ENCODE measurements at regions not wholly inside any gene's neighbourhood (a gene's known extent, or its start where the extent isn't known, plus 50 kb on each side); places are given as distances from the start of the nearest gene placed in this dataset.

DNA sequence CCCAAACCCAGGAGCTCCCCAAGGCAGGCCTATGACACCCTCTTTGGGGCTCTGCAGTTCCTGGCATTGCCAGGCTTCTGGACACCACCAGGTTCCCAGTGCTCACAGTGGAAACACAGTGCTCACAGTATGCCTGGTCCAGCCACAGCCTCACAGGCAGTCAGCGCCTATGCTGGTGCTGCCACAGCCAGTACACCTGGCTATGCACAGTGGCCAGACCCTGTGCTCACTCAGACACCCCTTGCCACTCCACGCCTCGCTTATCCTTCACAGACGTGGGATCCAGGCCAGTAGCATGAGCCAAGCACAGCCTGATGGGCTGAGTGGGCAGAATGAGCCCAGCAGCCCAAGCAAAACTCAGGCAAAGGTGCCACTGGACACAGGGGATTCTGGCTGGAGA lies 579.2 kb upstream of the ADGRL2 start:
- Mint-ChIP-seq H3K4me3 (no peak overlapping the region), H3K27me3 (no peaks in the 10 kb centered on the region), H3K27ac (no peak overlapping the region), H3K36me3 (ENCODE audit: low read depth) (no peaks in the 10 kb centered on the region), H3K4me1 (ENCODE audit: low read depth) (no peaks in the 10 kb centered on the region), H3K9me3 (peaks cover under 1% of the 10 kb centered on the region)
- H3K36me3 ChIP-seq (ENCODE audit: insufficient read depth, low read length): no peaks in the 10 kb centered on the region
- no peaks in the 10 kb centered on the region for H3K4me1 ChIP-seq (ENCODE audit: insufficient read depth, low read length)
- no peak for ATAC-seq (ENCODE audit: poor library complexity)
- H3K4me3 ChIP-seq (ENCODE audit: low read length): no peak overlapping the region
- H3K27me3 ChIP-seq (ENCODE audit: control insufficient read depth in 1 of 2, insufficient read depth in 2 of 2, low read length in 2 of 2): no peaks in the 10 kb centered on the region
- intact Hi-C loops (cut with DNase I, micrococcal nuclease): no loop called here
- H3K27ac ChIP-seq (ENCODE audit: low read depth in 1 of 2, low read length in 2 of 2): no peak overlapping the region
- CTCF ChIA-PET: no interaction called here
- TF ChIP-seq, protein P1, sequence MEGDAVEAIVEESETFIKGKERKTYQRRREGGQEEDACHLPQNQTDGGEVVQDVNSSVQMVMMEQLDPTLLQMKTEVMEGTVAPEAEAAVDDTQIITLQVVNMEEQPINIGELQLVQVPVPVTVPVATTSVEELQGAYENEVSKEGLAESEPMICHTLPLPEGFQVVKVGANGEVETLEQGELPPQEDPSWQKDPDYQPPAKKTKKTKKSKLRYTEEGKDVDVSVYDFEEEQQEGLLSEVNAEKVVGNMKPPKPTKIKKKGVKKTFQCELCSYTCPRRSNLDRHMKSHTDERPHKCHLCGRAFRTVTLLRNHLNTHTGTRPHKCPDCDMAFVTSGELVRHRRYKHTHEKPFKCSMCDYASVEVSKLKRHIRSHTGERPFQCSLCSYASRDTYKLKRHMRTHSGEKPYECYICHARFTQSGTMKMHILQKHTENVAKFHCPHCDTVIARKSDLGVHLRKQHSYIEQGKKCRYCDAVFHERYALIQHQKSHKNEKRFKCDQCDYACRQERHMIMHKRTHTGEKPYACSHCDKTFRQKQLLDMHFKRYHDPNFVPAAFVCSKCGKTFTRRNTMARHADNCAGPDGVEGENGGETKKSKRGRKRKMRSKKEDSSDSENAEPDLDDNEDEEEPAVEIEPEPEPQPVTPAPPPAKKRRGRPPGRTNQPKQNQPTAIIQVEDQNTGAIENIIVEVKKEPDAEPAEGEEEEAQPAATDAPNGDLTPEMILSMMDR (IDR thresholded peaks at IDR 0.05): no peak
- H3K9me3 ChIP-seq (ENCODE audit: control insufficient read depth in 1 of 2, insufficient read depth in 1 of 2, low read length in 2 of 2): peaks cover 0 to 16% of the 10 kb centered on the region in 2 experiments
- no peak for DNase-seq
- POLR2A ChIA-PET: no interaction called here

DNA sequence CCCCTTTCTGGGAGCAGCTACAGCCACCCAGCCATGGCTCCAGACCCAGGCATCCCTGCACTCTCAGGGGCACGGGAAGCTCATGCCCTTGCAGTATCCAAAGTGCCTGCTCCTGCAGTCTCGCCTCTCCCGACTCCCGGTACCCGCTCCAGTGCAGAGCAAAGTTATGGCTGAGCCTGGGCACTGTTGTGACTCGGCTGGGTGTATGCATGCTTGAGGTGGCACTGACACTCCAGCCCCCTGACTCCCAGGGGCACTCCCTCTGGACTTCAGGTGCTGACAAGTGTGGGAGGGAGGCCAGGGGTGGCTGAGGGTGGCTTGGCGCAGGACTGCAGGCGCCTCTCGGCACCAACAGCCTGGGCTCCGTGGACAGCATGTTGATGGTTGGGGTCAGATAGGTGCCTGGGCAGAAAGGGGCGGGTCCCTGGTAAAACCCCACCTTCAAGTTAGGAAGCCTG lies 580.1 kb upstream of the ADGRL2 start:
- Mint-ChIP-seq H3K4me3 (no peak overlapping the region), H3K27me3 (no peaks in the 10 kb centered on the region), H3K9me3 (no peaks in the 10 kb centered on the region), H3K36me3 (ENCODE audit: low read depth) (no peaks in the 10 kb centered on the region), H3K4me1 (ENCODE audit: low read depth) (no peaks in the 10 kb centered on the region), H3K27ac (no peak overlapping the region)
- intact Hi-C loops (cut with DNase I, micrococcal nuclease): no loop called here
- peak in 1 of 14 experiments; percentile 6 for DNase-seq
- POLR2A ChIA-PET: no interaction called here
- CTCF ChIA-PET: no interaction called here
- TF ChIP-seq, protein P1 (IDR thresholded peaks at IDR 0.05): no peak
- no peak overlapping the region for H3K4me3 ChIP-seq (ENCODE audit: low read length)
- no peaks in the 10 kb centered on the region for H3K4me1 ChIP-seq (ENCODE audit: insufficient read depth, low read length)
- H3K36me3 ChIP-seq (ENCODE audit: insufficient read depth, low read length): no peaks in the 10 kb centered on the region
- H3K9me3 ChIP-seq (ENCODE audit: control insufficient read depth in 1 of 2, insufficient read depth in 1 of 2, low read length in 2 of 2): peaks cover 0 to 16% of the 10 kb centered on the region in 2 experiments
- H3K27me3 ChIP-seq (ENCODE audit: control insufficient read depth in 1 of 2, insufficient read depth in 2 of 2, low read length in 2 of 2): no peaks in the 10 kb centered on the region
- no peak overlapping the region for H3K27ac ChIP-seq (ENCODE audit: low read depth in 1 of 2, low read length in 2 of 2)
- no peak for ATAC-seq (ENCODE audit: poor library complexity)

DNA sequence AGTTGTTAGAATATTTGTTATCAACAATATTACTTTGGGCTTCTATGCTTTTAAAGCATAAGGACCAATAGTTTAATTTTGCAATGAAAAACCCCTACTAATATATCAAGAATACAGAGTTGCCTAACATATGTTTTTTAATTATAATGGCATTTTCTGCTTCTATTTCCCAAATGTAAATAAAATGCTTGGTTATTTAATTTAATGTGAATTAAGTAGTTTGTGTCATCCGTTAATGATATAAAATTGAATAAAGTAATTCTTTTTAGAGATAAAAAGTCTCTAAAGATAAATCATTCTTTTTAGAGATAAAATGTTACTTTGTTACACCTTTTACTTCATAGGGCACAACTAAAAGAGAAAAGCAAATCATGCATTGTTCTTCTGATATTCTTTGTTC lies 583.7 kb upstream of the ADGRL2 start:
- ATAC-seq (ENCODE audit: poor library complexity): no peak
- intact Hi-C loops (cut with DNase I, micrococcal nuclease): no loop called here
- no peak overlapping the region for H3K4me3 Mint-ChIP-seq

More for the DNA sequence above, 583.7 kb upstream of the ADGRL2 start:
- Histone ChIP-seq H3K4me1 (ENCODE audit: insufficient read depth, low read length) (no peaks in the 10 kb centered on the region), H3K4me3 (ENCODE audit: low read length) (no peak overlapping the region), H3K27ac (ENCODE audit: low read depth in 1 of 2, low read length in 2 of 2) (no peak overlapping the region), H3K36me3 (ENCODE audit: insufficient read depth, low read length) (no peaks in the 10 kb centered on the region), H3K9me3 (ENCODE audit: control insufficient read depth in 1 of 2, insufficient read depth in 1 of 2, low read length in 2 of 2) (peaks cover 0 to 16% of the 10 kb centered on the region in 2 experiments), H3K27me3 (ENCODE audit: control insufficient read depth in 1 of 2, insufficient read depth in 2 of 2, low read length in 2 of 2) (no peaks in the 10 kb centered on the region)
- Mint-ChIP-seq H3K36me3 (ENCODE audit: low read depth) (no peaks in the 10 kb centered on the region), H3K9me3 (no peaks in the 10 kb centered on the region), H3K27ac (no peak overlapping the region), H3K4me1 (ENCODE audit: low read depth) (no peaks in the 10 kb centered on the region), H3K27me3 (no peaks in the 10 kb centered on the region)
- DNase-seq: no peak
- ChIA-PET CTCF (no interaction called here), POLR2A (no interaction called here)
- TF ChIP-seq, protein P1 (IDR thresholded peaks at IDR 0.05): no peak
